ENCODE measurements at regions not wholly inside any gene's neighbourhood (a gene's known extent, or its start where the extent isn't known, plus 50 kb on each side); places are given as distances from the start of the nearest gene placed in this dataset.

DNA sequence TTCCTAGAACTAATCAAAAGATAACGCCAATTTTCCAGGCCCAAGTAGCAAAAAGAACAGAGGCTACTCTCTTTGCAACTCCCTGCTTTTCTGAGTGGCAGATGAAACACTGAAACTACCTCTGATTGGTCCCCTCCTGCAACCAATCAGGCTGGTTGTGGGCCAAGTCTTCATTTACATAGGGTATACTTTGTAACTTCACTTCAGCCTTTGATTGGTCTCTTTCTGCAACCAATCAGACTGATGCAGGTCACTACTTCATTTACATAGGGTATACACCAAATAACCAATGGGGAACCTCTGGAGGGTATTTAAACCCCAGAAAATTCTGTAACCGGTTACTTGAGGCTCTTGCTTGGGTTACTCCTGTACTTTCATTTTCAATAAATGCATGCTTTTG lies 289.6 kb downstream of the MED10 start:
- intact Hi-C loops (cut with DNase I; ENCODE audit: low total_unique reads) = no loop called here
- H3K4me3 ChIP-seq (ENCODE audit: low read depth, poor library complexity, severe bottlenecking) = no peak overlapping the region
- DNase-seq (ENCODE audit: low spot score in 2 of 2) = no peak
- TF ChIP-seq, protein P1, sequence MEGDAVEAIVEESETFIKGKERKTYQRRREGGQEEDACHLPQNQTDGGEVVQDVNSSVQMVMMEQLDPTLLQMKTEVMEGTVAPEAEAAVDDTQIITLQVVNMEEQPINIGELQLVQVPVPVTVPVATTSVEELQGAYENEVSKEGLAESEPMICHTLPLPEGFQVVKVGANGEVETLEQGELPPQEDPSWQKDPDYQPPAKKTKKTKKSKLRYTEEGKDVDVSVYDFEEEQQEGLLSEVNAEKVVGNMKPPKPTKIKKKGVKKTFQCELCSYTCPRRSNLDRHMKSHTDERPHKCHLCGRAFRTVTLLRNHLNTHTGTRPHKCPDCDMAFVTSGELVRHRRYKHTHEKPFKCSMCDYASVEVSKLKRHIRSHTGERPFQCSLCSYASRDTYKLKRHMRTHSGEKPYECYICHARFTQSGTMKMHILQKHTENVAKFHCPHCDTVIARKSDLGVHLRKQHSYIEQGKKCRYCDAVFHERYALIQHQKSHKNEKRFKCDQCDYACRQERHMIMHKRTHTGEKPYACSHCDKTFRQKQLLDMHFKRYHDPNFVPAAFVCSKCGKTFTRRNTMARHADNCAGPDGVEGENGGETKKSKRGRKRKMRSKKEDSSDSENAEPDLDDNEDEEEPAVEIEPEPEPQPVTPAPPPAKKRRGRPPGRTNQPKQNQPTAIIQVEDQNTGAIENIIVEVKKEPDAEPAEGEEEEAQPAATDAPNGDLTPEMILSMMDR (IDR thresholded peaks at IDR 0.05) = no peak
- TF ChIP-seq POLR2A (IDR thresholded peaks at IDR 0.05) = no peak
- WGBS, 2 donors = 87 to 92% methylated on average over 2 of the region's 2 CpGs

DNA sequence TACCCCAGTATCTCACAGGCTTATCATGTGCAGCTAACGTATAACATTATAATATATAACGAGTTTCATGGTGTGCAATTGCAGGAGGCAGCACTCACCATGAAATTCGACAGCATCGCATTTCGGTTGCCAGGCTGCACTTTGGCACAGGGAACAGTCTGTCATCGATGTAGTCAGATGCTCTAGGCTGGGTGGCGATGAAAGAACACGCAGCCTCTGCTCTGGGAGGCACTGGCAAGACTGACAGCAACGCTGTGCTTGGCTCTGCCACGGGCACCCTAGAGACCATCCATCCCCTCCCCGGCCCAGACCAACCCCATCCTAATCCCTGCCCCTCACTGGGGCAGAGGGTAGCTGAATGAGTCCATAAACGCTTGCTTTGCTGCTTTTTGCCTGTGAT lies 290.8 kb downstream of the MED10 start:
- intact Hi-C loops (cut with DNase I; ENCODE audit: low total_unique reads) = no loop called here
- no peak overlapping the region for H3K4me3 ChIP-seq (ENCODE audit: low read depth, poor library complexity, severe bottlenecking)
- no peak for TF ChIP-seq POLR2A (IDR thresholded peaks at IDR 0.05)
- TF ChIP-seq, protein P1 (IDR thresholded peaks at IDR 0.05) = no peak
- no peak for DNase-seq (ENCODE audit: low spot score in 2 of 2)
- 87 to 88% methylated on average over 12 of the region's 12 CpGs for WGBS, 2 donors

DNA sequence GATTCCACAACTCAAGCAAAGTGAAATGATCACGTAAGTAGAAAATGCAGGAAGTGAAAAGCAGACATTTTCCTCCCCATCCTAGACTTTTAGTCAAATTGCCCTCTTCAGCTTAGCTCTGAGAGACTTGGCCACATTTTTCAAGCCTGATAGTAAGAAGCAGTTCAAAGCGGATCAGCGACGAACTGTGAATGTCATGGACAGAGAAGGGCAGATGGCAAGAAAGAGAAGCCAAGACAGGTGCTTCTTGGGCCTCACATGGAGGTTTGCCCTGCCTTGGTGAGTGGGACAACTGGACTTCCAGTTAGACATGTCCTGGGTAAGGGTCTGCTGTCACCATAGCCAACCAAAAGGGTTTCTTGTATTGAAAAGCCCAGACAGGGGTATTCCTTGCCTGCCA lies 291.5 kb downstream of the MED10 start:
- 78 to 79% methylated on average over 4 of the region's 4 CpGs for WGBS, 2 donors
- DNase-seq (ENCODE audit: low spot score in 2 of 2) = no peak
- intact Hi-C loops (cut with DNase I; ENCODE audit: low total_unique reads) = no loop called here

DNA sequence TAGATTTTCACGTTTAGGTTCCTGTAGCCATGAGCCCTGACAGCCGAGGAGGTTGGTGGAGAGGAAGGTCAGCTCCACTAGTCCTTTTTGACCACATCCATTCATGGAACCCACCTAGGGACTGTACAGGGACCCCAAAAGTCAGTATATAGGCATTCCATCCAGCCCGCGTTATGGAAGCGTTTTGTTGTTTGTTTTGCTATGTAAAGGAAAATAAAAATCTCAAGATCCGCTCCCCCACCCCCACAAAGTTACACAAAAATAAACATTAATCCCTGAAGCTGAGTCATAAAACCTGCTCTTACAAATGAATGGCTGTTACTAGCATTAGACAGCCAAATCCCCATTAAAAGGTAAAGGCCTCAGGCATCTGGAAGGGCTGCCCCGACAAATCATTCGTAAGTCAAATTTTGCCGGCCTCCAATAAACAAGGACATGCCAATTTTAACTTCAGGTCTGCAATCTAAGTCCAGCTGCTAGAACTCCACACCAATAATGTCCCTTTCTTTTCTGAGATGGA lies 292.9 kb downstream of the MED10 start:
- WGBS, 2 donors = 60 to 64% methylated on average over 9 of the region's 9 CpGs
- no peak overlapping the region for H3K4me3 ChIP-seq (ENCODE audit: low read depth, poor library complexity, severe bottlenecking)
- intact Hi-C loops (cut with DNase I; ENCODE audit: low total_unique reads) = no loop called here
- DNase-seq (ENCODE audit: low spot score in 2 of 2) = no peak
- no peak for TF ChIP-seq POLR2A (IDR thresholded peaks at IDR 0.05)

More for the DNA sequence above, 291.5 kb downstream of the MED10 start:
- TF ChIP-seq POLR2A (IDR thresholded peaks at IDR 0.05) = no peak
- TF ChIP-seq, protein P1 (IDR thresholded peaks at IDR 0.05) = no peak
- no peak overlapping the region for H3K4me3 ChIP-seq (ENCODE audit: low read depth, poor library complexity, severe bottlenecking)

DNA sequence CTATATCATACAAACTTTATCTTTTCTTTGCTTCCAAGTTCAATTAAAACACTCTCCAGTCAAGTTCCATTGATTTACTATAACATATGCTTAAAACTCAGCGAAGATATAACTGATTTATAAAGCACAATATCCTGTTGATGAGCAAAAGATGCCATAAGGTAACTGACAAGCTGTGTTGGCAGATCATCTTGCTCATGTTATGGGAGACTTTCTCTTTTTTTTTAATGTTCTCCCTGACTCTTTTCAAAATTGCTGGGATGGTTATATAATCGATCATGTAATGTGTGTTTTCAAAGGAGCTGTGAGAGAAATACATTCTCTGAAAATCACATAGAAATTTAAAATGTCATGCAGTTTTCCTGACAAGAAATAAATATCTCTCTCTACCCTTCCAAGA lies 293.5 kb downstream of the MED10 start:
- DNase-seq (ENCODE audit: low spot score in 2 of 2) = no peak
- TF ChIP-seq, protein P1 (IDR thresholded peaks at IDR 0.05) = no peak
- TF ChIP-seq POLR2A (IDR thresholded peaks at IDR 0.05) = no peak
- no peak overlapping the region for H3K4me3 ChIP-seq (ENCODE audit: low read depth, poor library complexity, severe bottlenecking)
- intact Hi-C loops (cut with DNase I; ENCODE audit: low total_unique reads) = no loop called here
- 62 to 65% methylated on average over 2 of the region's 2 CpGs for WGBS, 2 donors

DNA sequence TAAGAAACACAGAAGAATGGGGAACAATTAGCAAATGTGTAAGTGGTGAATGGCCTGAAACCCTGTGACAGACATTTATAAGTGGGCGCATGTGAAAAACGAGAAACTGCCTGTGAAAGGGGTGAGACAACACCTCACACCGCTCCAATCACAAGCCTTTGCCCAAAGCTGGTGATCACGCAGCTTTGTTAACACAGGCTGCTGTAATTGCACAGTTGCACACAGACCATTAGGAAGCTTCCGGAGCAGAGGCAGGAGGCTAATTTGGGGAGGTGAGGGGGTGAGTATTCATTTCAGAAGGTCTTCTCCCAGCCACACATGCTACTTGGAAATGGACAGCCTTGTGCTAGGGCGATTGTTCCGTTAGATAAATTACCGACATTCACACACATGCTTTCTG lies 294.0 kb downstream of the MED10 start:
- DNase-seq (ENCODE audit: low spot score in 2 of 2) = no peak
- no peak overlapping the region for H3K4me3 ChIP-seq (ENCODE audit: low read depth, poor library complexity, severe bottlenecking)
- intact Hi-C loops (cut with DNase I; ENCODE audit: low total_unique reads) = no loop called here
- no peak for TF ChIP-seq POLR2A (IDR thresholded peaks at IDR 0.05)
- TF ChIP-seq, protein P1 (IDR thresholded peaks at IDR 0.05) = no peak
- 69 to 73% methylated on average over 8 of the region's 8 CpGs for WGBS, 2 donors
